Upper lobe of left lung (tissue), 6 donors: ENCODE measurements at regions not wholly inside any gene's neighbourhood (a gene's known extent, or its start where the extent isn't known, plus 50 kb on each side); places are given as distances from the start of the nearest gene placed in this dataset.

Experiments used
- ATAC-seq, 2 donors: fragments of 200-7000 bp; cut with Tn5 transposase; one replicate each; pipeline ENCODE4 v1.9.1; 2022; ENCODE audit warnings: mild to moderate bottlenecking in 2 of 2, moderate library complexity in 2 of 2; ENCODE audit not compliant: low FRiP score in 2 of 2
- DNase-seq, 2 donors: peaks; one replicate each; pipeline ENCODE4 v3.0.0-alpha.2; 2019 to 2020
- H3K27ac ChIP-seq, 4 donors: fragments of 200-600 bp; sonication (generic); one replicate each; pipeline ENCODE4 v1.5.1; 2016 to 2019
- H3K27me3 ChIP-seq, 4 donors: fragments of 200-600 bp; sonication (generic); one replicate each; pipeline ENCODE4 v1.5.1; 2017 to 2019
- H3K36me3 ChIP-seq, 4 donors: fragments of 200-600 bp; sonication (generic); one replicate each; pipeline ENCODE4 v1.5.1; 2016 to 2019
- H3K4me1 ChIP-seq, 4 donors: fragments of 200-600 bp; sonication (generic); one replicate each; pipeline ENCODE4 v1.5.1; 2018 to 2019
- H3K4me3 ChIP-seq, 4 donors: fragments of 200-600 bp; sonication (generic); one replicate each; pipeline ENCODE4 v1.5.1; 2017 to 2019; ENCODE audit warnings: mild to moderate bottlenecking in 2 of 4, moderate library complexity in 1 of 4
- H3K9me3 ChIP-seq, 4 donors: fragments of 200-600 bp; sonication (generic); one replicate each; pipeline ENCODE4 v1.5.1; 2018 to 2019
- EP300 ChIP-seq, 4 donors: sonication (generic); formaldehyde crosslinking; IDR thresholded peaks; one replicate each; pipeline ENCODE4 v1.5.1; 2017; ENCODE audit warnings: antibody characterized with exemption in 4 of 4, control low read depth in 2 of 4
- POLR2A ChIP-seq, 4 donors: fragments of 450-650 bp; IDR thresholded peaks; one replicate each; pipeline ENCODE4 v1.5.1; 2016 to 2017; ENCODE audit warnings: antibody characterized with exemption in 4 of 4, mild to moderate bottlenecking in 2 of 4
- POLR2AphosphoS5 ChIP-seq, 2 donors: sonication (generic); formaldehyde crosslinking; IDR thresholded peaks; one replicate each; pipeline ENCODE4 v1.5.1; 2017; ENCODE audit warnings: antibody characterized with exemption in 2 of 2
- WGBS, 2 donors: methylation state at CpG; one replicate each; pipeline ENCODE4 v1.1.5; 2017 to 2018; 5-methylcytosine and 5-hydroxymethylcytosine counted together
- TF ChIP-seq, protein P1 (sequence below), 6 experiments: fragments of 450-650 bp in 4 of 6; fragments of 200-600 bp in 2 of 6; sonication (generic) in 2 of 6; IDR thresholded peaks; one replicate each; pipeline ENCODE4 v1.5.1; 2016 to 2019; ENCODE audit warnings: antibody characterized with exemption in 6 of 6
- donor health status: DM: no; HTN: no; CAD: no; lungs with moderate emphysema.
- donor health status: DM: no; HTN: yes; CAD: no; lungs with severe emphysema.

GRCh38 chr3:40843851-40844548 is 319.2 kb downstream of the ZNF621 start:
- ATAC-seq = no peak
- Histone ChIP-seq H3K4me1 (no peaks in the 10 kb centered on the region), H3K27ac (no peak overlapping the region), H3K4me3 (no peak overlapping the region), H3K27me3 (no peaks in the 10 kb centered on the region), H3K36me3 (no peaks in the 10 kb centered on the region), H3K9me3 (peaks cover 0 to 7% (median 2%) of the 10 kb centered on the region in 4 donors)
- WGBS, 2 donors = 71 to 72% methylated on average over 7 of the region's 7 CpGs
- TF ChIP-seq, protein P1, sequence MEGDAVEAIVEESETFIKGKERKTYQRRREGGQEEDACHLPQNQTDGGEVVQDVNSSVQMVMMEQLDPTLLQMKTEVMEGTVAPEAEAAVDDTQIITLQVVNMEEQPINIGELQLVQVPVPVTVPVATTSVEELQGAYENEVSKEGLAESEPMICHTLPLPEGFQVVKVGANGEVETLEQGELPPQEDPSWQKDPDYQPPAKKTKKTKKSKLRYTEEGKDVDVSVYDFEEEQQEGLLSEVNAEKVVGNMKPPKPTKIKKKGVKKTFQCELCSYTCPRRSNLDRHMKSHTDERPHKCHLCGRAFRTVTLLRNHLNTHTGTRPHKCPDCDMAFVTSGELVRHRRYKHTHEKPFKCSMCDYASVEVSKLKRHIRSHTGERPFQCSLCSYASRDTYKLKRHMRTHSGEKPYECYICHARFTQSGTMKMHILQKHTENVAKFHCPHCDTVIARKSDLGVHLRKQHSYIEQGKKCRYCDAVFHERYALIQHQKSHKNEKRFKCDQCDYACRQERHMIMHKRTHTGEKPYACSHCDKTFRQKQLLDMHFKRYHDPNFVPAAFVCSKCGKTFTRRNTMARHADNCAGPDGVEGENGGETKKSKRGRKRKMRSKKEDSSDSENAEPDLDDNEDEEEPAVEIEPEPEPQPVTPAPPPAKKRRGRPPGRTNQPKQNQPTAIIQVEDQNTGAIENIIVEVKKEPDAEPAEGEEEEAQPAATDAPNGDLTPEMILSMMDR (IDR thresholded peaks at IDR 0.05) = no peak
- TF ChIP-seq POLR2A (IDR thresholded peaks at IDR 0.05) = no peak
- no peak for TF ChIP-seq POLR2AphosphoS5 (IDR thresholded peaks at IDR 0.05)
- no peak for TF ChIP-seq EP300 (IDR thresholded peaks at IDR 0.05)
- DNase-seq = no peak

- Histone ChIP-seq H3K9me3 (peaks cover 0 to 7% (median 2%) of the 10 kb centered on the region in 4 donors), H3K4me1 (no peaks in the 10 kb centered on the region), H3K27ac (no peak overlapping the region), H3K27me3 (no peaks in the 10 kb centered on the region), H3K36me3 (no peaks in the 10 kb centered on the region), H3K4me3 (no peak overlapping the region)
- no peak for ATAC-seq
- 92 to 97% methylated on average over 2 of the region's 2 CpGs for WGBS, 2 donors
- no peak for TF ChIP-seq EP300 (IDR thresholded peaks at IDR 0.05)
- TF ChIP-seq POLR2AphosphoS5 (IDR thresholded peaks at IDR 0.05) = no peak
- no peak for TF ChIP-seq POLR2A (IDR thresholded peaks at IDR 0.05)
- TF ChIP-seq, protein P1 (IDR thresholded peaks at IDR 0.05) = no peak
- DNase-seq = no peak
These were observed 320.1 kb downstream of the ZNF621 start for GRCh38 chr3:40844896-40845295.

- 94 to 100% methylated on average over 1 of the region's 1 CpG for WGBS, 2 donors
- no peaks in the 10 kb centered on the region for H3K36me3 ChIP-seq
- TF ChIP-seq, protein P1 (IDR thresholded peaks at IDR 0.05) = no peak
- TF ChIP-seq POLR2AphosphoS5 (IDR thresholded peaks at IDR 0.05) = no peak
- no peak for TF ChIP-seq EP300 (IDR thresholded peaks at IDR 0.05)
- no peak for TF ChIP-seq POLR2A (IDR thresholded peaks at IDR 0.05)
- no peaks in the 10 kb centered on the region for H3K27me3 ChIP-seq
- no peak overlapping the region for H3K4me3 ChIP-seq
- ATAC-seq (no peak), DNase-seq (no peak)
- peaks cover 0 to 7% (median 2%) of the 10 kb centered on the region in 4 donors for H3K9me3 ChIP-seq
- no peaks in the 10 kb centered on the region for H3K4me1 ChIP-seq
- no peak overlapping the region for H3K27ac ChIP-seq
These were observed 320.7 kb downstream of the ZNF621 start for GRCh38 chr3:40845447-40845846.

GRCh38 chr3:40845916-40846315 is 321.2 kb downstream of the ZNF621 start:
- WGBS, 2 donors = 18 to 94% methylated on average over 1 of the region's 1 CpG
- H3K4me3 ChIP-seq = no peak overlapping the region
- no peaks in the 10 kb centered on the region for H3K4me1 ChIP-seq
- no peak overlapping the region for H3K27ac ChIP-seq
- no peak for ATAC-seq
- H3K27me3 ChIP-seq = no peaks in the 10 kb centered on the region
- H3K36me3 ChIP-seq = no peaks in the 10 kb centered on the region
- no peak for DNase-seq
- TF ChIP-seq, protein P1 (IDR thresholded peaks at IDR 0.05) = no peak
- TF ChIP-seq POLR2AphosphoS5 (IDR thresholded peaks at IDR 0.05) (no peak), EP300 (IDR thresholded peaks at IDR 0.05) (no peak), POLR2A (IDR thresholded peaks at IDR 0.05) (no peak)
- peaks cover 0 to 7% (median 2%) of the 10 kb centered on the region in 4 donors for H3K9me3 ChIP-seq

- 64 to 97% methylated on average over 1 of the region's 1 CpG for WGBS, 2 donors
- no peaks in the 10 kb centered on the region for H3K4me1 ChIP-seq
- no peaks in the 10 kb centered on the region for H3K27me3 ChIP-seq
- peaks cover 0 to 7% (median 2%) of the 10 kb centered on the region in 4 donors for H3K9me3 ChIP-seq
- TF ChIP-seq POLR2AphosphoS5 (IDR thresholded peaks at IDR 0.05) (no peak), EP300 (IDR thresholded peaks at IDR 0.05) (no peak), POLR2A (IDR thresholded peaks at IDR 0.05) (no peak)
- TF ChIP-seq, protein P1 (IDR thresholded peaks at IDR 0.05) = no peak
- no peak overlapping the region for H3K4me3 ChIP-seq
- ATAC-seq = no peak
- no peak overlapping the region for H3K27ac ChIP-seq
- no peak for DNase-seq
- no peaks in the 10 kb centered on the region for H3K36me3 ChIP-seq
These were observed 321.7 kb downstream of the ZNF621 start for GRCh38 chr3:40846451-40846850.
